22Rv1 (cell line): ENCODE measurements at regions not wholly inside any gene's neighbourhood (a gene's known extent, or its start where the extent isn't known, plus 50 kb on each side); places are given as distances from the start of the nearest gene placed in this dataset.

ENCODE experiments used
- H3K27ac ChIP-seq: fragments of 450-650 bp; 2 replicates; pipeline ENCODE4 v1.5.1; 2017
- ZFX ChIP-seq: fragments of 450-650 bp; IDR thresholded peaks from 2 replicates; pipeline ENCODE4 v1.6.1; 2017; ENCODE audit warnings: antibody characterized with exemption, borderline replicate concordance
- TF ChIP-seq, protein P1 (sequence below): fragments of 450-650 bp; IDR thresholded peaks from 2 replicates; pipeline ENCODE4 v1.5.1; 2017; ENCODE audit warnings: mild to moderate bottlenecking

DNA sequence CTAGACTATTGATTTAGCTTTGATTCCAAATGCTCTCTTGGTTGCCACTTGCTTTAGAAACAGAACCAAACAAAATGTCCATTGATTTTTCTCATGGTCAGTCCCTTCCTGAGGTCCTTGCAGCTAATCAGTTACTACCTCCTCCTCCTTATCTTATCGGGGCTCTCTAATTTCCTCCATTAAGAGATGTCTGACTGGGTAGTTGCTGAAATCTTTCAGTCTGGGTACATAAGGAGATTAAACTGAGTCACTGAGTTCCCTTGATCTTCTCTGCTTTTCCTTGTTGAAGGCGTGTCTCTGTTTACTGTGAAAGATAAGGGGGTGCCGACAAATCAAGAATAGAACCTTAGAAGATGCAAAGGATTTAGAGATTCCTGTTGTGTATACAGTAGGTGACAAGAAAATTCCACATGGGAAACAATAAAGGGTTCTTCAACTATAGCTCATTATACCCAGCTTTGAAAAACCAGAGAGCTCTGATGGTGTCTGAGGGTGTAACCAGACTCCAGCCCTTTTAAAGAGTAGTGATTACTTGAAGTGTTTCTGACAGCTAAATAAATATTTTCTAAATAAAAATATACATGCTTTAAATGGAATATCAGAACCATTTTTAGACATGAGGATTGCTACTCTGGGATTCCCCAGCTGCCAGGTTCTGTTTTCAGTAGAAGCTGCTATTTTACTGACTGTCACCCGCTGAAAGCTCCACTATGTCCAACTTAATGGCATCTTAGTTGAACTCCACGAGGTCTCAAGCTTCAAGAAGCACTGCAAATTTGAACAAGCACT lies 791.3 kb upstream of the SOX9 start:
- H3K27ac ChIP-seq: no peak overlapping the region
- TF ChIP-seq, protein P1, sequence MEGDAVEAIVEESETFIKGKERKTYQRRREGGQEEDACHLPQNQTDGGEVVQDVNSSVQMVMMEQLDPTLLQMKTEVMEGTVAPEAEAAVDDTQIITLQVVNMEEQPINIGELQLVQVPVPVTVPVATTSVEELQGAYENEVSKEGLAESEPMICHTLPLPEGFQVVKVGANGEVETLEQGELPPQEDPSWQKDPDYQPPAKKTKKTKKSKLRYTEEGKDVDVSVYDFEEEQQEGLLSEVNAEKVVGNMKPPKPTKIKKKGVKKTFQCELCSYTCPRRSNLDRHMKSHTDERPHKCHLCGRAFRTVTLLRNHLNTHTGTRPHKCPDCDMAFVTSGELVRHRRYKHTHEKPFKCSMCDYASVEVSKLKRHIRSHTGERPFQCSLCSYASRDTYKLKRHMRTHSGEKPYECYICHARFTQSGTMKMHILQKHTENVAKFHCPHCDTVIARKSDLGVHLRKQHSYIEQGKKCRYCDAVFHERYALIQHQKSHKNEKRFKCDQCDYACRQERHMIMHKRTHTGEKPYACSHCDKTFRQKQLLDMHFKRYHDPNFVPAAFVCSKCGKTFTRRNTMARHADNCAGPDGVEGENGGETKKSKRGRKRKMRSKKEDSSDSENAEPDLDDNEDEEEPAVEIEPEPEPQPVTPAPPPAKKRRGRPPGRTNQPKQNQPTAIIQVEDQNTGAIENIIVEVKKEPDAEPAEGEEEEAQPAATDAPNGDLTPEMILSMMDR: no peak
- TF ChIP-seq ZFX: no peak

DNA sequence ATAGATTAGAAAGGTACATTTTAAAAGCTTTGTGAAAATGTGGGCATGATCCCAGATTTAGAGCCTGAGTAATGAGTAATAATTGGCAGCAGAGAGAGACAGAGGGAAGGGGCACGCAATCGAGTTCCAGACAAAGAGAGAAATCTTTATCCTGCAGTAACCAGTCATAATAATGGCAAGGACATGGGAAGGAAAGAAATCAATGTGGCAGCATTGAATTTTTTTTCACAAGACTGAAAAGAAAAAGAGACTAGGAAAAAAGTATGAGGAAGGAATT lies 790.8 kb upstream of the SOX9 start:
- no peak overlapping the region for H3K27ac ChIP-seq
- TF ChIP-seq, protein P1: no peak
- no peak for TF ChIP-seq ZFX

DNA sequence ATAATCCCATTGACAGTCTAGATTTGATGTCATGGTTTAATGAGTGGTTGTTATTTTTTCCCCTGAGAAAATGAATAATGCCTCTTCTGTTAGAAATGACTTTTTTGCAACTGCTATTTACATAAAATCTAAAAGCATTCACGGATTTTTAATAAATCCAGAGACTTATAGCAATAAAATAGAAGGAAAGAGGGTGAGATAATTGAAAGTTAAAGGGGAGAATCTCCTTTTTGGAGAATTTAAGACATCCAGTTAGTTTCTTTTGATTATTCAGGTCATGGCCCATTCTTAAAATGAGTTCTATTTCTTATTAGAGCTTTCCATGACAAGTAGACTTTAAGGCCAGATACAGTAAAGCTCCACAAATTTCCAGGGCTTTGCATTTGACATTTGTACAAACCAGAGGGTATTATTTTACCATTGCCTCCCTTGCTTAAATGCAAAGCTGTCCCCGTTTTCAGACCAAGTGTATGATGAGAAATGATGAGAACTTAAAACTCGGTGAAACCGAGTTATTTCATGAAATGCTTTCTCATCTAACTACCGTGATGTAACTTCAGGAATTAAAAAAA lies 789.0 kb upstream of the SOX9 start:
- H3K27ac ChIP-seq: no peak overlapping the region
- TF ChIP-seq, protein P1: no peak
- TF ChIP-seq ZFX: no peak

DNA sequence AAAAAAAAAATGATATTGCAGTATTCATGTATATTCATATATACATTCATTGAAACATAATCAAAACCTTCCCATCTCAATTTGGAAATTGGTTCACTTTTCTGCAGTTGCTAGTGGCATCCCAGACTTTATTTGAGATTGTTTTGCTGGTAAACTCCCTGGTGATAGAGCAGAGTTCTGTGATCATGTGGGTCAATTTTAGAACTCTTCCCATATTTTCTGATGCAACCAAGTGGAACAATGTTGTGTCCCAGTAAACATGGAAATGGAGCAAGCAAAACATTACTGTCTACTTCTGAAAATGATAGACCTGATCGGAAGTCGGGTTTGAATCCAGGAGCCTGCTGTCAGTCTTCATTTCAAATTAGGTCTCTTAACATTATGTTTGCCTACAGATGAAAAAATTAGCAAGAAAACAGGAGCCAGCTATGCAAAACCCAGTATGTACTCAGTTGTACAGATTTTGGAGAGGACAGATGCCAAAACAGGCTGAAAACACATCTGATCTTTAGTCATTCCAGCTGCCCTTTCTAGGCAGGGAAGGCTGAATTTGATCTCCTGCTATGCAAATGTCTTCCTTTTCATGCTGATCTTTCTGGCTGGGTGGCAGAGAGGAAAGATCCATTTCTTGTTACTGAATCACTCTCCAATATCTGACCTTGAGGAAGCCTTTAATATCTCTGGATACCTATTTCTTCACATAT lies 786.6 kb upstream of the SOX9 start:
- no peak for TF ChIP-seq ZFX
- TF ChIP-seq, protein P1: no peak
- H3K27ac ChIP-seq: no peak overlapping the region

DNA sequence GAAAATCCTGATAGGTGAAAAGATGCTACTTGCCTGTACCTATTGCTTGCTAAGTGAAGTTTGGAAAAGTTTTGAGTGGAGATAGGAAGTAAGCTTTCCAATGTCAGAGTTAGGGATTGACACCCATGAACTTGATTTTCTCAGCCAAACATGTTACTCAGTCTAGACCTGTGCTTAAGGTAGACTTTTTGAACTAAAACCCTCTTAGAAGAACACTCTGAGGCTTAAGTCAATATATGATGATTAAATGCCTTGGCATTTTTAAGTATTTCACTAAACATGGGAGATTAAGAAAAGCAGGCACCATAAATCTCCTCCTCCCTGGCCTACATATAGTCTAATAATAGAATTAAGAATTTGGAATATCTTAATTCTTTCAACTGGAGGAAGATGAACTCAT lies 785.6 kb upstream of the SOX9 start:
- no peak overlapping the region for H3K27ac ChIP-seq
- TF ChIP-seq, protein P1: no peak

DNA sequence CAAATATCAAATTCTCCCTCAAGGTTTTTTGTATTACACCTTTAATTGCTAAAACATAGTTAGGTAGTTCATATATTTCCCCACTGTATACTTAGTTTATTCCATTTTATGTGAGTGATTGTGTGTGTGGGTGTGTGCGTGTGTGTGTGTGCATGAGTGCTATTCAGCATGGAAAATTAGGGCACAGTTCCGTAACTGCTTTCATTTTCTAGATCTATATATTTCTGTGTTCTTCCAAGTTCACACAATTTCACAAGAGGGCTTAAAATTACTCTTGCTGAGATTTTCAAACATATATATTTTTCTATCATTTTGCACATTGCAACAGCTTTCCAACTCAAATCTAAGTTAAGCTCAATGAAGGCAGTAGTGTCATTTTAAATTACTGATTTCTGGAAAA lies 782.9 kb upstream of the SOX9 start:
- TF ChIP-seq, protein P1: no peak
- TF ChIP-seq ZFX: no peak
- no peak overlapping the region for H3K27ac ChIP-seq

DNA sequence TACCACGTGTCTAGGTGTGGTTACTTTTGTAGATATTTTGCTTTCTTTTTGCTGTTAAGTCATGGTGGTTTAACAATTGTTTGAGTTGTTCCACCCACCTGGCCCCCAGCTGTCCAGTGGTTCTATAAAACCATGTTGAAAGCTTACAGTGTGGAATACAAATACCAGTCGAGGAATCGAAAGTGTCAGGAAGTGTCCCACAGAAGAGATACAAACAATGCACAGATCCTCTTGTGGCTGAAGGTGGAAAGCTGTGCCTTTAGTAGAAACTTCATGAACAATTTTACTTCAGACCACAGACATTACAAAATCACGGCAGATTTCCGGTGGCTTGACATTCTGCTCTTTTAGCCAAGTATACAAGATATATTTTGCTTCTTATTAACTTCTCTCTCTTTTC lies 782.4 kb upstream of the SOX9 start:
- TF ChIP-seq, protein P1: no peak
- no peak for TF ChIP-seq ZFX
- H3K27ac ChIP-seq: no peak overlapping the region
